ENCODE measurements at regions not wholly inside any gene's neighbourhood (a gene's known extent, or its start where the extent isn't known, plus 50 kb on each side); places are given as distances from the start of the nearest gene placed in this dataset.
"Not testable (repeated sequence)": the region's sequence is repeated elsewhere in the genome, so short reads cannot be mapped to it uniquely, and the experiment has no call there.

GRCh38 chr5:6296524-6296923 is 81.8 kb downstream of the MED10 start:
- Histone ChIP-seq H3K27me3 (ENCODE audit: insufficient read depth, low read length, poor library complexity) (no peaks in the 10 kb centered on the region), H3K27ac (ENCODE audit: low read depth, low read length) (no peak overlapping the region), H3K79me2 (ENCODE audit: control insufficient read depth, insufficient read depth, low read length) (no peaks in the 10 kb centered on the region), H3K79me1 (ENCODE audit: low read length) (no peaks in the 10 kb centered on the region), H3K9ac (ENCODE audit: low read length) (no peak overlapping the region), H3K4me3 (ENCODE audit: low read length) (no peak overlapping the region), H3K4ac (ENCODE audit: low read depth, low read length) (no peak overlapping the region), H4K8ac (ENCODE audit: low read depth, low read length) (no peak overlapping the region), H3K23ac (ENCODE audit: low read length) (no peak overlapping the region), H3K4me2 (ENCODE audit: low read length) (no peak overlapping the region), H2BK120ac (ENCODE audit: low read depth, low read length) (peak overlapping the region; percentile 61), H3K4me1 (ENCODE audit: control insufficient read depth, low read depth, low read length) (no peaks in the 10 kb centered on the region), H2AK5ac (ENCODE audit: low read length) (no peak overlapping the region), H4K5ac (ENCODE audit: low read length) (no peak overlapping the region), H3K18ac (ENCODE audit: low read length) (no peak overlapping the region), H2BK5ac (ENCODE audit: low read length) (no peak overlapping the region), H3K36me3 (ENCODE audit: control insufficient read depth, insufficient read depth, low read length) (no peaks in the 10 kb centered on the region), H3K56ac (ENCODE audit: low read length) (no peak overlapping the region), H2BK15ac (replicated peaks; ENCODE audit: low read depth) (no peak overlapping the region)
- no peak for DNase-seq
- no CpG with 5 or more reads among the region's 8 CpGs for WGBS (ENCODE audit: extremely low coverage, insufficient coverage, low lambda C conversion rate)

- Histone ChIP-seq H3K9ac (ENCODE audit: low read length) (no peak overlapping the region), H4K8ac (ENCODE audit: low read depth, low read length) (no peak overlapping the region), H3K18ac (ENCODE audit: low read length) (no peak overlapping the region), H3K4ac (ENCODE audit: low read depth, low read length) (no peak overlapping the region), H3K79me2 (ENCODE audit: control insufficient read depth, insufficient read depth, low read length) (no peaks in the 10 kb centered on the region), H3K23ac (ENCODE audit: low read length) (no peak overlapping the region), H3K4me3 (ENCODE audit: low read length) (no peak overlapping the region), H3K4me2 (ENCODE audit: low read length) (no peak overlapping the region), H3K36me3 (ENCODE audit: control insufficient read depth, insufficient read depth, low read length) (no peaks in the 10 kb centered on the region), H2BK15ac (replicated peaks; ENCODE audit: low read depth) (no peak overlapping the region), H3K4me1 (ENCODE audit: control insufficient read depth, low read depth, low read length) (no peaks in the 10 kb centered on the region), H4K5ac (ENCODE audit: low read length) (no peak overlapping the region), H3K27ac (ENCODE audit: low read depth, low read length) (no peak overlapping the region), H3K27me3 (ENCODE audit: insufficient read depth, low read length, poor library complexity) (no peaks in the 10 kb centered on the region), H3K56ac (ENCODE audit: low read length) (no peak overlapping the region), H2BK120ac (ENCODE audit: low read depth, low read length) (no peak overlapping the region), H2AK5ac (ENCODE audit: low read length) (no peak overlapping the region), H3K79me1 (ENCODE audit: low read length) (no peaks in the 10 kb centered on the region), H2BK5ac (ENCODE audit: low read length) (no peak overlapping the region)
- no CpG with 5 or more reads among the region's 3 CpGs for WGBS (ENCODE audit: extremely low coverage, insufficient coverage, low lambda C conversion rate)
- peak; percentile 67 for DNase-seq
These were observed 86.4 kb downstream of the MED10 start for GRCh38 chr5:6291961-6292360.

- no peaks in the 10 kb centered on the region for H3K4me1 ChIP-seq (ENCODE audit: control insufficient read depth, low read depth, low read length)
- H3K4me3 ChIP-seq (ENCODE audit: low read length): no peak overlapping the region
- no peak overlapping the region for H4K5ac ChIP-seq (ENCODE audit: low read length)
- H3K9ac ChIP-seq (ENCODE audit: low read length): no peak overlapping the region
- no peak overlapping the region for H3K4ac ChIP-seq (ENCODE audit: low read depth, low read length)
- WGBS (ENCODE audit: extremely low coverage, insufficient coverage, low lambda C conversion rate): no CpG with 5 or more reads among the region's 3 CpGs
- no peak overlapping the region for H3K56ac ChIP-seq (ENCODE audit: low read length)
- no peak overlapping the region for H3K27ac ChIP-seq (ENCODE audit: low read depth, low read length)
- H2AK5ac ChIP-seq (ENCODE audit: low read length): no peak overlapping the region
- no peak overlapping the region for H2BK5ac ChIP-seq (ENCODE audit: low read length)
- H3K4me2 ChIP-seq (ENCODE audit: low read length): no peak overlapping the region
- no peak for DNase-seq
- no peaks in the 10 kb centered on the region for H3K36me3 ChIP-seq (ENCODE audit: control insufficient read depth, insufficient read depth, low read length)
- no peaks in the 10 kb centered on the region for H3K79me2 ChIP-seq (ENCODE audit: control insufficient read depth, insufficient read depth, low read length)
- no peaks in the 10 kb centered on the region for H3K27me3 ChIP-seq (ENCODE audit: insufficient read depth, low read length, poor library complexity)
- H3K23ac ChIP-seq (ENCODE audit: low read length): no peak overlapping the region
- no peak overlapping the region for H2BK120ac ChIP-seq (ENCODE audit: low read depth, low read length)
- no peak overlapping the region for H3K18ac ChIP-seq (ENCODE audit: low read length)
- H3K79me1 ChIP-seq (ENCODE audit: low read length): no peaks in the 10 kb centered on the region
- H2BK15ac ChIP-seq (replicated peaks; ENCODE audit: low read depth): no peak overlapping the region
- H4K8ac ChIP-seq (ENCODE audit: low read depth, low read length): no peak overlapping the region
These were observed 89.1 kb downstream of the MED10 start for GRCh38 chr5:6289239-6289638.

- no peaks in the 10 kb centered on the region for H3K79me1 ChIP-seq (ENCODE audit: low read length)
- H4K8ac ChIP-seq (ENCODE audit: low read depth, low read length): no peak overlapping the region
- H3K36me3 ChIP-seq (ENCODE audit: control insufficient read depth, insufficient read depth, low read length): no peaks in the 10 kb centered on the region
- no peak overlapping the region for H2AK5ac ChIP-seq (ENCODE audit: low read length)
- H3K56ac ChIP-seq (ENCODE audit: low read length): no peak overlapping the region
- no peak overlapping the region for H3K4me2 ChIP-seq (ENCODE audit: low read length)
- H3K27me3 ChIP-seq (ENCODE audit: insufficient read depth, low read length, poor library complexity): no peaks in the 10 kb centered on the region
- no peak overlapping the region for H2BK5ac ChIP-seq (ENCODE audit: low read length)
- no peak overlapping the region for H4K5ac ChIP-seq (ENCODE audit: low read length)
- H3K4ac ChIP-seq (ENCODE audit: low read depth, low read length): no peak overlapping the region
- H2BK15ac ChIP-seq (replicated peaks; ENCODE audit: low read depth): no peak overlapping the region
- no peaks in the 10 kb centered on the region for H3K4me1 ChIP-seq (ENCODE audit: control insufficient read depth, low read depth, low read length)
- H2BK120ac ChIP-seq (ENCODE audit: low read depth, low read length): no peak overlapping the region
- H3K79me2 ChIP-seq (ENCODE audit: control insufficient read depth, insufficient read depth, low read length): no peaks in the 10 kb centered on the region
- no peak overlapping the region for H3K27ac ChIP-seq (ENCODE audit: low read depth, low read length)
- no peak overlapping the region for H3K18ac ChIP-seq (ENCODE audit: low read length)
- no peak for DNase-seq
- H3K4me3 ChIP-seq (ENCODE audit: low read length): no peak overlapping the region
- no peak overlapping the region for H3K9ac ChIP-seq (ENCODE audit: low read length)
- no CpG with 5 or more reads among the region's 6 CpGs for WGBS (ENCODE audit: extremely low coverage, insufficient coverage, low lambda C conversion rate)
- H3K23ac ChIP-seq (ENCODE audit: low read length): no peak overlapping the region
These were observed 91.2 kb downstream of the MED10 start for GRCh38 chr5:6287176-6287575.

- H3K4me3 ChIP-seq (ENCODE audit: low read length): no peak overlapping the region
- H3K36me3 ChIP-seq (ENCODE audit: control insufficient read depth, insufficient read depth, low read length): no peaks in the 10 kb centered on the region
- no CpG with 5 or more reads among the region's 7 CpGs for WGBS (ENCODE audit: extremely low coverage, insufficient coverage, low lambda C conversion rate)
- H3K18ac ChIP-seq (ENCODE audit: low read length): no peak overlapping the region
- H4K5ac ChIP-seq (ENCODE audit: low read length): no peak overlapping the region
- H2BK120ac ChIP-seq (ENCODE audit: low read depth, low read length): no peak overlapping the region
- no peaks in the 10 kb centered on the region for H3K79me1 ChIP-seq (ENCODE audit: low read length)
- no peaks in the 10 kb centered on the region for H3K4me1 ChIP-seq (ENCODE audit: control insufficient read depth, low read depth, low read length)
- DNase-seq: no peak
- H3K23ac ChIP-seq (ENCODE audit: low read length): no peak overlapping the region
- no peaks in the 10 kb centered on the region for H3K27me3 ChIP-seq (ENCODE audit: insufficient read depth, low read length, poor library complexity)
- H3K4ac ChIP-seq (ENCODE audit: low read depth, low read length): no peak overlapping the region
- H2BK15ac ChIP-seq (replicated peaks; ENCODE audit: low read depth): no peak overlapping the region
- H3K56ac ChIP-seq (ENCODE audit: low read length): no peak overlapping the region
- no peak overlapping the region for H2BK5ac ChIP-seq (ENCODE audit: low read length)
- H3K4me2 ChIP-seq (ENCODE audit: low read length): no peak overlapping the region
- no peak overlapping the region for H3K27ac ChIP-seq (ENCODE audit: low read depth, low read length)
- H4K8ac ChIP-seq (ENCODE audit: low read depth, low read length): no peak overlapping the region
- H3K9ac ChIP-seq (ENCODE audit: low read length): no peak overlapping the region
- no peaks in the 10 kb centered on the region for H3K79me2 ChIP-seq (ENCODE audit: control insufficient read depth, insufficient read depth, low read length)
- H2AK5ac ChIP-seq (ENCODE audit: low read length): no peak overlapping the region
These were observed 91.9 kb downstream of the MED10 start for GRCh38 chr5:6286404-6286803.

- not testable (repeated sequence) for DNase-seq; H2BK120ac ChIP-seq (ENCODE audit: low read depth, low read length); H3K79me2 ChIP-seq (ENCODE audit: control insufficient read depth, insufficient read depth, low read length)
These were observed 93.9 kb downstream of the MED10 start for GRCh38 chr5:6284491-6284890.

More at GRCh38 chr5:6284491-6284890, 93.9 kb downstream of the MED10 start:
- H2BK5ac ChIP-seq (ENCODE audit: low read length); H3K4ac ChIP-seq (ENCODE audit: low read depth, low read length); H3K56ac ChIP-seq (ENCODE audit: low read length); H3K9ac ChIP-seq (ENCODE audit: low read length); H2AK5ac ChIP-seq (ENCODE audit: low read length); H3K36me3 ChIP-seq (ENCODE audit: control insufficient read depth, insufficient read depth, low read length); H4K8ac ChIP-seq (ENCODE audit: low read depth, low read length); H2BK15ac ChIP-seq (replicated peaks; ENCODE audit: low read depth); H3K79me1 ChIP-seq (ENCODE audit: low read length); H3K4me3 ChIP-seq (ENCODE audit: low read length); H3K4me1 ChIP-seq (ENCODE audit: control insufficient read depth, low read depth, low read length); H3K18ac ChIP-seq (ENCODE audit: low read length); H3K27me3 ChIP-seq (ENCODE audit: insufficient read depth, low read length, poor library complexity); H4K5ac ChIP-seq (ENCODE audit: low read length); H3K23ac ChIP-seq (ENCODE audit: low read length); H3K4me2 ChIP-seq (ENCODE audit: low read length); H3K27ac ChIP-seq (ENCODE audit: low read depth, low read length): not testable (repeated sequence)

All from mesendoderm (in vitro differentiated cells).